OCI-LY3 (cell line): ENCODE measurements at regions not wholly inside any gene's neighbourhood (a gene's known extent, or its start where the extent isn't known, plus 50 kb on each side); places are given as distances from the start of the nearest gene placed in this dataset.

Experiments
- H2AFZ ChIP-seq: fragments of 200-600, 300-600 bp; shearing (Covaris generic); 2 replicates; pipeline ENCODE4 v1.6.0; 2014; ENCODE audit warnings: antibody characterized with exemption, low read depth, low read length
- H3K27ac ChIP-seq: fragments of 200-600, 300-600 bp; sonication (generic); 2 replicates; pipeline ENCODE4 v1.5.1; 2014; ENCODE audit warnings: mild to moderate bottlenecking, low read length, moderate library complexity, mixed read lengths
- H3K27me3 ChIP-seq: fragments of 200-600, 300-600 bp; sonication (generic); 2 replicates; pipeline ENCODE4 v1.6.1; 2014; ENCODE audit warnings: low read depth, low read length, mixed read lengths
- H3K36me3 ChIP-seq: fragments of 200-600, 300-600 bp; sonication (generic); replicated peaks from 2 replicates; pipeline ENCODE3; 2014; ENCODE audit warnings: low read depth, low read length, mixed read lengths
- H3K4me1 ChIP-seq: fragments of 300-600, 200-600 bp; sonication (generic); 2 replicates; pipeline ENCODE4 v1.6.1; 2014; ENCODE audit warnings: low read length, mixed read lengths
- H3K4me2 ChIP-seq: fragments of 200-600, 300-600 bp; sonication (generic); 2 replicates; pipeline ENCODE4 v1.6.1; 2014; ENCODE audit warnings: low read length, mixed read lengths
- H3K4me3 ChIP-seq: fragments of 300-600, 200-600 bp; sonication (generic); 2 replicates; pipeline ENCODE4 v1.5.1; 2014; ENCODE audit warnings: antibody characterized with exemption, mild to moderate bottlenecking, low read length, moderate library complexity
- H3K79me2 ChIP-seq: fragments of 300-600, 200-600 bp; shearing (Covaris generic); 2 replicates; pipeline ENCODE4 v1.6.1; 2014; ENCODE audit warnings: mild to moderate bottlenecking, low read length, mixed read lengths
- H3K9ac ChIP-seq: fragments of 300-600, 200-600 bp; shearing (Covaris generic); 2 replicates; pipeline ENCODE4 v1.6.0; 2014; ENCODE audit warnings: mild to moderate bottlenecking, low read length, moderate library complexity
- H3K9me3 ChIP-seq: fragments of 200-600, 300-600 bp; shearing (Covaris generic); 2 replicates; pipeline ENCODE4 v1.6.1; 2014; ENCODE audit warnings: low read length, mixed read lengths; ENCODE audit not compliant: insufficient read depth
- H4K20me1 ChIP-seq: fragments of 200-600, 300-600 bp; sonication (generic); 2 replicates; pipeline ENCODE4 v1.6.1; 2016; ENCODE audit warnings: low read length, mixed read lengths; ENCODE audit not compliant: insufficient read depth
- EZH2phosphoT487 ChIP-seq: fragments of 200-600 bp; shearing (Covaris generic); IDR thresholded peaks from 2 replicates; pipeline ENCODE4 v1.6.1; 2018; ENCODE audit warnings: antibody characterized with exemption, mixed run types, low read depth
- TF ChIP-seq, protein P1 (sequence below): fragments of 200-600, 300-600 bp; sonication (generic); IDR thresholded peaks from 2 replicates; pipeline ENCODE4 v1.5.1; 2014; ENCODE audit warnings: antibody characterized with exemption, low read length, low read depth

DNA sequence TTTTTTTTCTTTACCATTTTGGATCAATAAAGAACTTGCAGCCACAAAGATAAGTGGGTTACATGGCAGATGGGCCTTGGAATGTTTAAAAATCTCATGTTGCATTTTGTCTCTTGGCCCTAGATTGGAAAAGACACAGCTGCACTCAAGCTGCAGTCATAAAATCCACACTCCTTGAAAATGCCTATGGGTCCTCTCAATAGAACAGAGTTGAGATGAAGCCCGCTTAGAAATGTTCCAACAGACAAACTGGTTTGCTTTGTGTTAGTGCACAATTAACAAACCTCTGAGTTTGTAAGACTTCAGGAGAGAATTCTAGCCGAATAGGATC, 401.2 kb upstream of the CDIN1 start:
- Histone ChIP-seq H3K4me1 (no peaks in the 10 kb centered on the region), H2AFZ (no peak overlapping the region), H3K4me2 (no peak overlapping the region), H3K9ac (no peak overlapping the region), H3K9me3 (no peaks in the 10 kb centered on the region), H3K79me2 (no peaks in the 10 kb centered on the region), H3K36me3 (no peaks in the 10 kb centered on the region), H3K27me3 (no peaks in the 10 kb centered on the region), H3K4me3 (no peak overlapping the region), H3K27ac (no peak overlapping the region), H4K20me1 (no peaks in the 10 kb centered on the region)
- TF ChIP-seq EZH2phosphoT487 = no peak
- TF ChIP-seq, protein P1, sequence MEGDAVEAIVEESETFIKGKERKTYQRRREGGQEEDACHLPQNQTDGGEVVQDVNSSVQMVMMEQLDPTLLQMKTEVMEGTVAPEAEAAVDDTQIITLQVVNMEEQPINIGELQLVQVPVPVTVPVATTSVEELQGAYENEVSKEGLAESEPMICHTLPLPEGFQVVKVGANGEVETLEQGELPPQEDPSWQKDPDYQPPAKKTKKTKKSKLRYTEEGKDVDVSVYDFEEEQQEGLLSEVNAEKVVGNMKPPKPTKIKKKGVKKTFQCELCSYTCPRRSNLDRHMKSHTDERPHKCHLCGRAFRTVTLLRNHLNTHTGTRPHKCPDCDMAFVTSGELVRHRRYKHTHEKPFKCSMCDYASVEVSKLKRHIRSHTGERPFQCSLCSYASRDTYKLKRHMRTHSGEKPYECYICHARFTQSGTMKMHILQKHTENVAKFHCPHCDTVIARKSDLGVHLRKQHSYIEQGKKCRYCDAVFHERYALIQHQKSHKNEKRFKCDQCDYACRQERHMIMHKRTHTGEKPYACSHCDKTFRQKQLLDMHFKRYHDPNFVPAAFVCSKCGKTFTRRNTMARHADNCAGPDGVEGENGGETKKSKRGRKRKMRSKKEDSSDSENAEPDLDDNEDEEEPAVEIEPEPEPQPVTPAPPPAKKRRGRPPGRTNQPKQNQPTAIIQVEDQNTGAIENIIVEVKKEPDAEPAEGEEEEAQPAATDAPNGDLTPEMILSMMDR = no peak

DNA sequence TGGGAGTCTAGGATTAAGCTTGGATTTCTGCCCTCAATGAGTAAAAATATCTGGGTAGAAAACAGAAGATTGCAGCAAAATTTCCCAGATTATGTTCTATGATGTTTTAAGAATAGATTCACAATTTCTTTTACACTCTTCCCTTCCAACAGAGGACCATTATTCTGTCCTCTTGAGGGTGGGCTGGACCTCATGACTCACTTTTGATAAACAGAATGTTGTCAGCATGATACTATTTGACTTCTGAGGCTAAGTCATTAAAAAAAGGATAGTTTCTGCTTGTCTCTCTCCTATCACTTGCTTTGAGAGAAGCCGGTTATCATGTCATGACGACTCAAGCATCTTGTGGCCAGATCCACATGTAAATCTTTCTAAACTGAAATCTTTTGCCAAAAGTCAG, 396.2 kb upstream of the CDIN1 start:
- Histone ChIP-seq H3K4me1 (no peaks in the 10 kb centered on the region), H3K27ac (no peak overlapping the region), H3K36me3 (no peaks in the 10 kb centered on the region), H3K9me3 (no peaks in the 10 kb centered on the region), H3K4me2 (no peak overlapping the region), H3K9ac (no peak overlapping the region), H3K27me3 (no peaks in the 10 kb centered on the region), H2AFZ (no peak overlapping the region), H3K4me3 (no peak overlapping the region), H4K20me1 (no peaks in the 10 kb centered on the region), H3K79me2 (no peaks in the 10 kb centered on the region)
- no peak for TF ChIP-seq EZH2phosphoT487
- TF ChIP-seq, protein P1 = no peak

DNA sequence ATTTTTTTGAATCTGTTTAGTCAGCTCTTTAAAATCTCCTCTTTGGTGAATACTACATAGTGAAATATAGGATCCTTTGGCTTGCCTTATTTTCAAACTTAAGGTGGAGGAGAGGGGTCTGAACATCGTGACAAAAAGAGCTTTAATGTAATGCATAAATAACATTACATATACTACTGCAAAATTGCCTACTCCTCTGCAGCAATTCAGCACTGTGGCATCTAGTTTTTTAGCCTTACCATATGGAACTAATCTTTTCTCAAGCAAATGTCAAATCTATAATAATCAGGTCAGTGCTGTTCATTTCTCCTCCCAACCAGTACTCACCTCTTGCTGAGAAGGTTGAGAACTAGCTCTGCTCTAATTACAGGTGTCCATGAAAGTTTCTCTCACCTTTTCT, 394.0 kb upstream of the CDIN1 start:
- H3K36me3 ChIP-seq = no peaks in the 10 kb centered on the region
- no peak overlapping the region for H3K9ac ChIP-seq
- no peak overlapping the region for H3K4me2 ChIP-seq
- H3K27me3 ChIP-seq = no peaks in the 10 kb centered on the region
- no peak for TF ChIP-seq EZH2phosphoT487
- TF ChIP-seq, protein P1 = no peak
- no peak overlapping the region for H3K27ac ChIP-seq
- no peaks in the 10 kb centered on the region for H3K79me2 ChIP-seq
- H3K9me3 ChIP-seq = no peaks in the 10 kb centered on the region
- H3K4me3 ChIP-seq = no peak overlapping the region
- no peaks in the 10 kb centered on the region for H3K4me1 ChIP-seq
- H4K20me1 ChIP-seq = no peaks in the 10 kb centered on the region
- no peak overlapping the region for H2AFZ ChIP-seq

DNA sequence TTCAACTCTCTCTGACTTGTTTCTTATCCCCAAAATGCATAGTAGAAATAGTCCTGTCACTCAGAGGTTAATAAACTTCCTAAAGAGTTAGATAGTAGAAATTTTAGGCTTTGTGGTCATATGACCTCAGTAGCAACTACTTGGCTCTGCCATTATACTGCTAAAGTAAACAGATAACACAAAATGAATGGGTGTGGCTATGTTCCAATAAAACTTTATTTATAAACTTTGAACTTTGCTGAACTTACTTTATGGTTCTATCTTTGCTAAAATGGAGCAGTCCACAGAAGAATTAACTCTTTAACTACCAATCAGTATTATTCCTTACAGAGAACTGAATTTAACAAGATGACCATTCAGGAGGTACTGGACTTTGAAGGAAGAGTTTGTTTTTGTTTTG, 393.6 kb upstream of the CDIN1 start:
- H4K20me1 ChIP-seq = no peaks in the 10 kb centered on the region
- no peak overlapping the region for H2AFZ ChIP-seq
- no peaks in the 10 kb centered on the region for H3K4me1 ChIP-seq
- no peak overlapping the region for H3K27ac ChIP-seq
- H3K9me3 ChIP-seq = no peaks in the 10 kb centered on the region
- H3K9ac ChIP-seq = no peak overlapping the region
- TF ChIP-seq EZH2phosphoT487 = no peak
- TF ChIP-seq, protein P1 = no peak
- no peaks in the 10 kb centered on the region for H3K79me2 ChIP-seq
- no peaks in the 10 kb centered on the region for H3K27me3 ChIP-seq
- H3K4me3 ChIP-seq = no peak overlapping the region
- H3K4me2 ChIP-seq = no peak overlapping the region
- no peaks in the 10 kb centered on the region for H3K36me3 ChIP-seq
